HFF-Myc (cell line): ENCODE measurements at regions not wholly inside any gene's neighbourhood (a gene's known extent, or its start where the extent isn't known, plus 50 kb on each side); places are given as distances from the start of the nearest gene placed in this dataset.
"Not testable (repeated sequence)": the region's sequence is repeated elsewhere in the genome, so short reads cannot be mapped to it uniquely, and the experiment has no call there.

Source experiments
- DNase-seq: peaks from one replicate; pipeline ENCODE4 v3.0.0-alpha.2; 2011; ENCODE audit warnings: low read depth; ENCODE audit errors: extremely low read depth
- H3K4me3 ChIP-seq: replicated peaks from 2 replicates; pipeline ENCODE4 v1.5.1; 2011; ENCODE audit warnings: low read depth, mild to moderate bottlenecking, control low read depth, low read length
- CTCF ChIP-seq: IDR thresholded peaks from 2 replicates; pipeline ENCODE4 v1.5.1; 2012; ENCODE audit warnings: mild to moderate bottlenecking, low read depth, low read length, control low read depth; ENCODE audit errors: missing control alignments

GRCh38 chr4:94139931-94140612 lies 67.6 kb upstream of the SMARCAD1 start:
- no peak for TF ChIP-seq CTCF
- no peak overlapping the region for H3K4me3 ChIP-seq
- DNase-seq: no peak

GRCh38 chr4:94141001-94141400 lies 66.7 kb upstream of the SMARCAD1 start:
- H3K4me3 ChIP-seq: no peak overlapping the region
- no peak for DNase-seq
- no peak for TF ChIP-seq CTCF

DNA sequence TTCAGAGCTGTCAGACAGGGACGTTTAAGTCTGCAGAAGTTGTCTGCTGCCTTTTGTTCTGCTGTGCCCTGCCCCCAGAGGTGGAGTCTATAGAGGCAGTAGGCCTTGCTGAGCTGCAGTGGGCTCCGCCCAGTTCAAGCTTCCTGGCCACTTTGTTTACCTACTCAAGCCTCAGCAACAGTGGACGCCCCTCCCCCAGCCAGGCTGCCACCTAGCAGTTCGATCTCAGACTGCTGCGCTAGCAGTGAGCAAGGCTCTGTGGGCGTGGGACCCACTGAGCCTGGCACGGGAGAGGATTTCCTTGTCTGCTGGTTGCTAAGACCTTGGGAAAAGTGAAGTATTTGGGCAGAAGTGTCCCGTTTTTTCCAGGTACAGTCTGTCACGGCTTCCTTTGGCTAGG lies 59.6 kb upstream of the SMARCAD1 start:
- DNase-seq, H3K4me3 ChIP-seq: not testable (repeated sequence)

- no peak overlapping the region for H3K4me3 ChIP-seq
- DNase-seq: no peak
- TF ChIP-seq CTCF: no peak
Measured at GRCh38 chr4:94152466-94152865, 55.2 kb upstream of the SMARCAD1 start.

DNA sequence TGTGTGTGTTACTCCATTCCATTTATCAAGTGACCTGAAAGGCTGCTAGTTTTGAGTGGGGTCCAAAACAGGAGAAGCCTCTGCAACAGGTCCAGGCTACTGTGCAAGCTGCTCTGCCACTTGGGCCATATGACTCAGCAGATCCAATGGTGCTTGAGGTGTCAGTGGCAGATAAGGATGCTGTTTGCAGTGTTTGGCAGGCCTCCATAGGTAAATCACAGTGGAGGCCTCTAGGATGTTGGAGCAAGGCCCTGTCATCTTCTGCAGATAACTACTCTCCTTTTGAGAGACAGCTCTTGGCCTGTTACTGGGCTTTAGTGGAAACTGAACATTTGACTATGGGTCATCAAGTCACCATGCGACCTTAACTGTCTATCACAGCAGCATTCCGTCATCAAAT lies 52.3 kb upstream of the SMARCAD1 start:
- DNase-seq, H3K4me3 ChIP-seq: not testable (repeated sequence)

DNA sequence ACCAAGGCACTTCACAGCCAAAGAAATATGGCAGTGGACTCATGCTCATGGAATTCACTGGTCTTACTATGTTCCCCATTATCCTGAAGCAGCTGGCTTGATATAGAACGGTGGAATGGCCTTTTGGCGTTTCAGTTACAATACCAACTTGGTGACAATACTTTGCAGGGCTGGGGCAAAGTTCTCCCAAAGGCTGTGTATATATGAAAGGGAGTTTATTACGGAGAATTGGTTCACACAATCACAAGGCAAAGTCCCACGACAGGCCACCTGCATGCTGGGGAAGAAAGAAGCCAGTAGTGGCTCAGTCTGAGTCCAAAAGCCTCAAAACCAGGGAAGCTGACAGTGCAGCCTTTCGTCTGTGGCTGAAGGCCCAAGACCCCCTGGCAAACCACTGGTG lies 50.8 kb upstream of the SMARCAD1 start:
- no peak overlapping the region for H3K4me3 ChIP-seq
- no peak for TF ChIP-seq CTCF
- DNase-seq: no peak
